ENCODE measurements at regions not wholly inside any gene's neighbourhood (a gene's known extent, or its start where the extent isn't known, plus 50 kb on each side); places are given as distances from the start of the nearest gene placed in this dataset.

- FAIRE-seq (no peak), DNase-seq (ENCODE audit: low read depth, low spot score) (no peak)
- Histone ChIP-seq H3K9ac (replicated peaks; ENCODE audit: extremely low read depth, insufficient read depth, low read length) (no peak overlapping the region), H2AFZ (ENCODE audit: low read depth, low read length) (no peak overlapping the region), H3K4me3 (replicated peaks in 1 of 3; ENCODE audit: insufficient read depth in 1 of 3, low read depth in 1 of 3, low read length in 3 of 3) (no peak overlapping the region), H3K9me1 (replicated peaks; ENCODE audit: control insufficient read depth, extremely low read depth, insufficient read depth, low read length) (no peaks in the 10 kb centered on the region), H3K4me2 (ENCODE audit: insufficient read depth, low read length) (no peak overlapping the region), H3K4me1 (ENCODE audit: control insufficient read depth, extremely low read depth, insufficient read depth, low read length) (no peaks in the 10 kb centered on the region), H3K27ac (ENCODE audit: insufficient read depth, low read depth, low read length) (no peak overlapping the region), H3K79me2 (ENCODE audit: control insufficient read depth, insufficient read depth, low read length) (no peaks in the 10 kb centered on the region), H3K36me3 (ENCODE audit: control insufficient read depth in 2 of 2, extremely low read depth in 1 of 2, insufficient read depth in 2 of 2, low read length in 2 of 2) (no peaks in the 10 kb centered on the region), H3K9me3 (replicated peaks; ENCODE audit: control insufficient read depth, insufficient read depth, low read length) (no peaks in the 10 kb centered on the region), H4K20me1 (replicated peaks; ENCODE audit: control insufficient read depth, extremely low read depth, insufficient read depth, low read length) (no peaks in the 10 kb centered on the region), H3K27me3 (ENCODE audit: control insufficient read depth in 2 of 2, insufficient read depth in 2 of 2, low read length in 2 of 2) (peaks cover 0 to 3% of the 10 kb centered on the region in 2 experiments)
- no TSS peak for BruUV-seq (replicated peaks)
- ChIA-PET POLR2A (no interaction called here), CTCF (interaction anchor here (1.3 to 1.7 kb wide), 3 partner anchors 12 to 62 kb away, joined by 3 to 6 read pairs (median 3); no protein-coding TSS in a partner anchor)
- dilution Hi-C loops (cut with MboI; ENCODE audit: extremely low pct_ligation_motif_present, low sequenced_read_pairs) = no loop called here
- intact Hi-C loops (cut with micrococcal nuclease) = no loop called here
- TF ChIP-seq JUN (IDR thresholded peaks at IDR 0.05; ENCODE audit: borderline replicate concordance, insufficient read depth, insufficient read length, low read depth) = no peak
- TF ChIP-seq MAX (IDR thresholded peaks at IDR 0.05; ENCODE audit: insufficient read depth, insufficient read length) = no peak
- TF ChIP-seq EZH2 (IDR thresholded peaks at IDR 0.05; ENCODE audit: borderline replicate concordance, low read depth, low read length, severe bottlenecking) = no peak
- TF ChIP-seq POLR2A (IDR thresholded peaks at IDR 0.05; ENCODE audit: low read depth, low read length) = no peak
- no peak for TF ChIP-seq CTCF (IDR thresholded peaks at IDR 0.05; ENCODE audit: extremely low read depth in 1 of 2, insufficient read depth in 1 of 2, low read depth in 1 of 2, low read length in 2 of 2)
- TF ChIP-seq POLR2AphosphoS5 (IDR thresholded peaks at IDR 0.05; ENCODE audit: insufficient read depth, low read depth, low read length) = no peak
- no peak for TF ChIP-seq FOS (IDR thresholded peaks at IDR 0.05; ENCODE audit: borderline replicate concordance, insufficient read depth, low read length)
- no peak for TF ChIP-seq GATA2 (IDR thresholded peaks at IDR 0.05; ENCODE audit: insufficient read depth, insufficient read length, low read depth, low read length)
- TF ChIP-seq MYC (IDR thresholded peaks at IDR 0.05; ENCODE audit: low read depth, low read length) = no peak
These were observed 58.9 kb upstream of the L3MBTL3 start for GRCh38 chr6:129959358-129959930.
